Activated T-cell treated with anti-CD3 and anti-CD28 coated beads for 48 hours (primary cell): ENCODE measurements at regions not wholly inside any gene's neighbourhood (a gene's known extent, or its start where the extent isn't known, plus 50 kb on each side); places are given as distances from the start of the nearest gene placed in this dataset.

ENCODE experiments used
- DNase-seq: peaks from one replicate; pipeline ENCODE4 v3.0.0-alpha.2; 2020; ENCODE audit warnings: low read depth

GRCh38 chr6:155985660-155986138, 530.1 kb upstream of the NOX3 start:
- DNase-seq: no peak

GRCh38 chr6:155980768-155981079, 525.1 kb upstream of the NOX3 start:
- no peak for DNase-seq

- no peak for DNase-seq
These were observed 524.6 kb upstream of the NOX3 start for GRCh38 chr6:155980014-155980767.

GRCh38 chr6:155975506-155975905, 519.9 kb upstream of the NOX3 start:
- no peak for DNase-seq

- DNase-seq: no peak
These were observed 519.2 kb upstream of the NOX3 start for GRCh38 chr6:155974811-155975323.

- DNase-seq: no peak
These were observed 518.7 kb upstream of the NOX3 start for GRCh38 chr6:155974359-155974758.

- DNase-seq: no peak
These were observed 515.5 kb upstream of the NOX3 start for GRCh38 chr6:155970876-155971708.

- no peak for DNase-seq
These were observed 514.8 kb upstream of the NOX3 start for GRCh38 chr6:155970472-155970871.

- DNase-seq: no peak
These were observed 513.3 kb upstream of the NOX3 start for GRCh38 chr6:155968921-155969320.

GRCh38 chr6:155967322-155967721, 511.7 kb upstream of the NOX3 start:
- no peak for DNase-seq

GRCh38 chr6:155964544-155964943, 508.9 kb upstream of the NOX3 start:
- no peak for DNase-seq

- DNase-seq: no peak
These were observed 506.6 kb upstream of the NOX3 start for GRCh38 chr6:155962276-155962675.

- no peak for DNase-seq
These were observed 504.4 kb upstream of the NOX3 start for GRCh38 chr6:155959898-155960495.

GRCh38 chr6:155958550-155958949, 502.9 kb upstream of the NOX3 start:
- no peak for DNase-seq

- no peak for DNase-seq
These were observed 499.4 kb upstream of the NOX3 start for GRCh38 chr6:155955038-155955437.

- no peak for DNase-seq
These were observed 498.5 kb upstream of the NOX3 start for GRCh38 chr6:155954149-155954548.

GRCh38 chr6:155949256-155949655, 493.6 kb upstream of the NOX3 start:
- DNase-seq: no peak

GRCh38 chr6:155946860-155947259, 491.2 kb upstream of the NOX3 start:
- no peak for DNase-seq

GRCh38 chr6:155943635-155944034, 488.0 kb upstream of the NOX3 start:
- no peak for DNase-seq

GRCh38 chr6:155939253-155939652, 483.6 kb upstream of the NOX3 start:
- no peak for DNase-seq

- no peak for DNase-seq
These were observed 480.9 kb upstream of the NOX3 start for GRCh38 chr6:155936551-155936950.

GRCh38 chr6:155936127-155936526, 480.5 kb upstream of the NOX3 start:
- no peak for DNase-seq
